H9 (cell line): ENCODE measurements at regions not wholly inside any gene's neighbourhood (a gene's known extent, or its start where the extent isn't known, plus 50 kb on each side); places are given as distances from the start of the nearest gene placed in this dataset.

Source experiments
- DNase-seq: peaks from one replicate; pipeline ENCODE4 v3.0.0-alpha.2; 2017
- H2AFZ ChIP-seq: one replicate; pipeline ENCODE4 v1.6.1; 2013; ENCODE audit warnings: mild to moderate bottlenecking, low read length, control low read depth, moderate library complexity
- H2AK5ac ChIP-seq: 2 replicates; pipeline ENCODE4 v1.6.1; 2013; ENCODE audit warnings: low read length, control low read depth, mixed read lengths; ENCODE audit not compliant: insufficient read length
- H2BK120ac ChIP-seq: one replicate; pipeline ENCODE4 v1.6.1; 2013; ENCODE audit warnings: low read depth, mild to moderate bottlenecking, low read length, control low read depth, inconsistent platforms; ENCODE audit not compliant: poor library complexity, severe bottlenecking
- H2BK12ac ChIP-seq: 2 replicates; pipeline ENCODE4 v1.6.1; 2013; ENCODE audit warnings: low read length, control low read depth, mixed read lengths, low read depth; ENCODE audit not compliant: insufficient read length
- H2BK15ac ChIP-seq: 2 replicates; pipeline ENCODE4 v1.6.1; 2013; ENCODE audit warnings: low read depth, low read length, control low read depth
- H2BK20ac ChIP-seq: one replicate; pipeline ENCODE4 v1.6.1; 2013; ENCODE audit warnings: low read depth, mild to moderate bottlenecking, low read length, control low read depth, inconsistent platforms; ENCODE audit not compliant: poor library complexity, severe bottlenecking
- H2BK5ac ChIP-seq: 2 replicates; pipeline ENCODE4 v1.6.1; 2013; ENCODE audit warnings: low read length, control low read depth, mixed read lengths; ENCODE audit not compliant: insufficient read length
- H3K14ac ChIP-seq: 2 replicates; pipeline ENCODE4 v1.6.1; 2013; ENCODE audit warnings: low read length, control low read depth; ENCODE audit not compliant: insufficient read depth
- H3K18ac ChIP-seq: 2 replicates; pipeline ENCODE4 v1.6.1; 2013; ENCODE audit warnings: low read depth, mild to moderate bottlenecking, mixed read lengths, low read length, control low read depth; ENCODE audit not compliant: insufficient read length
- H3K23ac ChIP-seq: 2 replicates; pipeline ENCODE4 v1.6.1; 2013; ENCODE audit warnings: low read length, control low read depth, mixed read lengths, low read depth; ENCODE audit not compliant: insufficient read length
- H3K23me2 ChIP-seq: 2 replicates; pipeline ENCODE4 v1.6.1; 2013; ENCODE audit warnings: low read depth, mild to moderate bottlenecking, mixed read lengths, low read length, control low read depth; ENCODE audit not compliant: insufficient read length, poor library complexity, severe bottlenecking
- H3K27ac ChIP-seq: 2 replicates; pipeline ENCODE4 v1.5.1; 2013; ENCODE audit warnings: low read length, control low read depth, mixed read lengths, low read depth; ENCODE audit not compliant: insufficient read length
- H3K27me3 ChIP-seq: 2 replicates; pipeline ENCODE4 v1.6.1; 2013; ENCODE audit warnings: low read length, control low read depth, inconsistent platforms; ENCODE audit not compliant: insufficient read depth
- H3K4ac ChIP-seq: 2 replicates; pipeline ENCODE4 v1.6.1; 2013; ENCODE audit warnings: low read depth, mild to moderate bottlenecking, control low read depth, inconsistent platforms, low read length, moderate library complexity
- H3K4me1 ChIP-seq: 2 replicates; pipeline ENCODE4 v1.6.1; 2013; ENCODE audit warnings: low read length, control low read depth, inconsistent platforms; ENCODE audit not compliant: insufficient read depth
- H3K4me2 ChIP-seq: 2 replicates; pipeline ENCODE4 v1.6.1; 2013; ENCODE audit warnings: low read length, control low read depth, mixed read lengths; ENCODE audit not compliant: insufficient read length, insufficient read depth
- H3K56ac ChIP-seq: 2 replicates; pipeline ENCODE4 v1.6.1; 2013; ENCODE audit warnings: low read depth, mild to moderate bottlenecking, mixed read lengths, low read length, control low read depth; ENCODE audit not compliant: insufficient read length
- H3K79me1 ChIP-seq: 2 replicates; pipeline ENCODE4 v1.6.1; 2013; ENCODE audit warnings: low read depth, mild to moderate bottlenecking, moderate library complexity, low read length, control low read depth, inconsistent platforms; ENCODE audit not compliant: insufficient read depth, poor library complexity, severe bottlenecking
- H3K79me2 ChIP-seq: 2 replicates; pipeline ENCODE4 v1.6.1; 2013; ENCODE audit warnings: low read length, control low read depth, inconsistent platforms; ENCODE audit not compliant: insufficient read depth
- H3K9ac ChIP-seq: 2 replicates; pipeline ENCODE4 v1.6.1; 2013; ENCODE audit warnings: low read length, control low read depth, mixed read lengths; ENCODE audit not compliant: insufficient read length; ENCODE audit errors: extremely low read depth
- H3K9me3 ChIP-seq: one replicate; pipeline ENCODE4 v1.6.1; 2013; ENCODE audit warnings: low read depth, low read length, inconsistent platforms; ENCODE audit not compliant: control insufficient read depth
- H3T11ph ChIP-seq: one replicate; pipeline ENCODE4 v1.6.1; 2013; ENCODE audit warnings: mild to moderate bottlenecking, low read length, control low read depth, inconsistent platforms
- H4K20me1 ChIP-seq: one replicate; pipeline ENCODE4 v1.6.1; 2013; ENCODE audit not compliant: control insufficient read depth, insufficient read length, insufficient read depth
- H4K5ac ChIP-seq: 2 replicates; pipeline ENCODE4 v1.6.1; 2013; ENCODE audit warnings: low read depth, mild to moderate bottlenecking, mixed read lengths, low read length, control low read depth; ENCODE audit not compliant: insufficient read length
- H4K8ac ChIP-seq: replicated peaks from 2 replicates; pipeline ENCODE4 v1.6.1; 2013; ENCODE audit warnings: low read length, control low read depth, mixed read lengths, low read depth; ENCODE audit not compliant: insufficient read length
- H4K91ac ChIP-seq: 2 replicates; pipeline ENCODE4 v1.6.1; 2013; ENCODE audit warnings: low read depth, mild to moderate bottlenecking, moderate library complexity, mixed read lengths, low read length, control low read depth; ENCODE audit not compliant: insufficient read length
- H3K27ac Mint-ChIP-seq, 3 experiments: 2 replicates in 2 of 3; 3 replicates in 1 of 3; pipeline ENCODE4 v1.8.0; 2020 to 2021; ENCODE audit warnings: mixed read lengths in 3 of 3, mild to moderate bottlenecking in 1 of 3, moderate library complexity in 1 of 3
- H3K27me3 Mint-ChIP-seq: 2 replicates; pipeline ENCODE4 v1.8.0; 2021; ENCODE audit warnings: low read depth, mild to moderate bottlenecking, moderate library complexity, mixed read lengths
- H3K36me3 Mint-ChIP-seq, 3 experiments: 2 replicates in 2 of 3; 3 replicates in 1 of 3; pipeline ENCODE4 v1.8.0; 2020 to 2021; ENCODE audit warnings: low read depth in 3 of 3, mixed read lengths in 3 of 3; ENCODE audit not compliant: insufficient read depth in 1 of 3
- H3K4me1 Mint-ChIP-seq, 2 experiments: 2 replicates each; pipeline ENCODE4 v1.8.0; 2020; ENCODE audit warnings: mixed read lengths in 2 of 2
- H3K4me3 Mint-ChIP-seq, 2 experiments: 2 replicates in 1 of 2; 3 replicates in 1 of 2; pipeline ENCODE4 v1.8.0; 2020 to 2021; ENCODE audit warnings: mild to moderate bottlenecking in 2 of 2, mixed read lengths in 2 of 2, moderate library complexity in 1 of 2
- H3K9me3 Mint-ChIP-seq, 2 experiments: 2 replicates in 1 of 2; 3 replicates in 1 of 2; pipeline ENCODE4 v1.8.0; 2020; ENCODE audit warnings: mild to moderate bottlenecking in 2 of 2, mixed read lengths in 2 of 2, moderate library complexity in 1 of 2
- WGBS: extraction: QIAGEN DNeasy Blood & Tissue Kit; methylation state at CpG from one replicate; pipeline ENCODE4 v1.1.7; 2013; ENCODE audit warnings: missing lambda C conversion rate, low lambda C conversion rate, mixed read lengths; ENCODE audit not compliant: insufficient read length; ENCODE audit errors: extremely low coverage; 5-methylcytosine and 5-hydroxymethylcytosine counted together
- TF ChIP-seq, protein P1 (sequence below): fragments of 200-600 bp; sonication (generic); conservative IDR thresholded peaks from 3 replicates; pipeline ENCODE4 v1.8.0; 2021; ENCODE audit warnings: antibody characterized with exemption, mild to moderate bottlenecking

DNA sequence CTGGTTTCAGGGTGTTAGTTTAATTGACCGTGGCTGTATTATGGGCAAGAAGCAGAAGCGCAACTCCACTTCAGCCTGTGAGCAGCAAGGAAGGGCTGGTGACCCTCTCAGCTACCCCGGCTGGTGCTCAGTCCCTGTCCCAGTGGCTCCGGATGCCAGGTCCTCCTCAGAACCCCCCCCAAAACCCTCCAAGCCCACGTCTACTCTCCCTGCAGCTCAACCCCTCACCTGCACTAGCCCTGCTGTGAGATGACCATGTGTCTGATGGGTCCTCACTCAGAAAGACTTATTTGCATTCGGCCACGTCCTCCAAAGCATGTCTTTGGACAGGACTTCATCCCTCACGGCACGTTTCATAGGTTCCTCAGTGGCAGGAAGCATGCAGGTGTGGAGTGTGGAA lies 119.7 kb upstream of the ALKAL2 start:
- no peak for DNase-seq
- Histone ChIP-seq H3K9me3 (peaks cover 4% of the 10 kb centered on the region), H3K23ac (no peak overlapping the region), H4K91ac (no peak overlapping the region), H4K8ac (no peak overlapping the region), H2BK120ac (no peak overlapping the region), H3K23me2 (no peaks in the 10 kb centered on the region), H3K14ac (no peak overlapping the region), H2AFZ (no peak overlapping the region), H3K56ac (no peak overlapping the region), H2AK5ac (no peak overlapping the region), H3K79me2 (no peaks in the 10 kb centered on the region), H3K4me1 (no peaks in the 10 kb centered on the region), H3T11ph (no peak overlapping the region), H4K5ac (no peak overlapping the region), H3K4me2 (no peak overlapping the region), H2BK12ac (no peak overlapping the region), H2BK5ac (no peak overlapping the region), H3K18ac (no peak overlapping the region), H3K27ac (no peak overlapping the region), H3K27me3 (no peaks in the 10 kb centered on the region), H3K79me1 (no peaks in the 10 kb centered on the region), H4K20me1 (no peaks in the 10 kb centered on the region), H2BK15ac (no peak overlapping the region), H2BK20ac (no peak overlapping the region), H3K4ac (no peak overlapping the region), H3K9ac (no peak overlapping the region)
- WGBS: no CpG with 5 or more reads among the region's 9 CpGs
- H3K27ac Mint-ChIP-seq: peak overlapping the region in 1 of 3 experiments; percentile 49; a peak in 1 of 7 replicates
- peaks cover 7% of the 10 kb centered on the region for H3K27me3 Mint-ChIP-seq
- no peak overlapping the region for H3K4me3 Mint-ChIP-seq
- TF ChIP-seq, protein P1, sequence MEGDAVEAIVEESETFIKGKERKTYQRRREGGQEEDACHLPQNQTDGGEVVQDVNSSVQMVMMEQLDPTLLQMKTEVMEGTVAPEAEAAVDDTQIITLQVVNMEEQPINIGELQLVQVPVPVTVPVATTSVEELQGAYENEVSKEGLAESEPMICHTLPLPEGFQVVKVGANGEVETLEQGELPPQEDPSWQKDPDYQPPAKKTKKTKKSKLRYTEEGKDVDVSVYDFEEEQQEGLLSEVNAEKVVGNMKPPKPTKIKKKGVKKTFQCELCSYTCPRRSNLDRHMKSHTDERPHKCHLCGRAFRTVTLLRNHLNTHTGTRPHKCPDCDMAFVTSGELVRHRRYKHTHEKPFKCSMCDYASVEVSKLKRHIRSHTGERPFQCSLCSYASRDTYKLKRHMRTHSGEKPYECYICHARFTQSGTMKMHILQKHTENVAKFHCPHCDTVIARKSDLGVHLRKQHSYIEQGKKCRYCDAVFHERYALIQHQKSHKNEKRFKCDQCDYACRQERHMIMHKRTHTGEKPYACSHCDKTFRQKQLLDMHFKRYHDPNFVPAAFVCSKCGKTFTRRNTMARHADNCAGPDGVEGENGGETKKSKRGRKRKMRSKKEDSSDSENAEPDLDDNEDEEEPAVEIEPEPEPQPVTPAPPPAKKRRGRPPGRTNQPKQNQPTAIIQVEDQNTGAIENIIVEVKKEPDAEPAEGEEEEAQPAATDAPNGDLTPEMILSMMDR: no peak
- H3K4me1 Mint-ChIP-seq: peaks cover 3 to 4% of the 10 kb centered on the region in 2 experiments; a peak in 3 of 4 replicates
- H3K36me3 Mint-ChIP-seq: peaks cover 2 to 5% (median 3%) of the 10 kb centered on the region in 3 experiments; a peak in 4 of 7 replicates
- peaks cover 7 to 24% of the 10 kb centered on the region in 2 experiments for H3K9me3 Mint-ChIP-seq
